Esophagus (tissue), 2 donors: ENCODE measurements at regions not wholly inside any gene's neighbourhood (a gene's known extent, or its start where the extent isn't known, plus 50 kb on each side); places are given as distances from the start of the nearest gene placed in this dataset.

Source experiments
- H3K27ac ChIP-seq, 2 donors: one replicate each; pipeline ENCODE4 v1.5.1; 2013; ENCODE audit warnings: low read depth in 2 of 2, mild to moderate bottlenecking in 2 of 2, inconsistent platforms in 1 of 2, low read length in 1 of 2, moderate library complexity in 1 of 2
- H3K27me3 ChIP-seq, 2 donors: one replicate each; pipeline ENCODE4 v1.6.1; 2013; ENCODE audit warnings: low read length in 2 of 2, control low read depth in 1 of 2, mild to moderate bottlenecking in 1 of 2; ENCODE audit not compliant: insufficient read depth in 2 of 2, control insufficient read depth in 1 of 2
- H3K36me3 ChIP-seq, 2 donors: one replicate each; pipeline ENCODE4 v1.6.1; 2013; ENCODE audit warnings: low read length in 1 of 2; ENCODE audit not compliant: control insufficient read depth in 2 of 2, insufficient read depth in 2 of 2
- H3K4me1 ChIP-seq, 2 donors: one replicate each; pipeline ENCODE4 v1.6.1; 2013; ENCODE audit warnings: low read length in 1 of 2; ENCODE audit not compliant: control insufficient read depth in 2 of 2, insufficient read depth in 2 of 2
- H3K4me3 ChIP-seq, 2 donors: one replicate each; pipeline ENCODE4 v1.5.1; 2013; ENCODE audit warnings: low read length in 2 of 2, mild to moderate bottlenecking in 2 of 2, low read depth in 1 of 2, moderate library complexity in 1 of 2
- H3K9me3 ChIP-seq, 2 donors: one replicate each; pipeline ENCODE4 v1.6.1; 2013; ENCODE audit warnings: mild to moderate bottlenecking in 2 of 2, low read depth in 1 of 2, low read length in 1 of 2, moderate library complexity in 1 of 2; ENCODE audit not compliant: control insufficient read depth in 2 of 2, insufficient read depth in 1 of 2
- WGBS, 2 donors: extraction: QIAGEN DNeasy Blood & Tissue Kit; methylation state at CpG; one replicate each; pipeline ENCODE4 v1.1.7; 2013; 5-methylcytosine and 5-hydroxymethylcytosine counted together
- donor health status: healthy with polysubstance abuse.
- donor health status: Bipolar disorder and iron deficiency.

- 91 to 92% methylated on average over 1 of the region's 1 CpG for WGBS, 2 donors
- H3K27me3 ChIP-seq, result no peaks in the 10 kb centered on the region
- H3K9me3 ChIP-seq, result no peaks in the 10 kb centered on the region
- H3K4me1 ChIP-seq, result no peaks in the 10 kb centered on the region
- H3K27ac ChIP-seq, result no peak overlapping the region
- no peak overlapping the region for H3K4me3 ChIP-seq
- no peaks in the 10 kb centered on the region for H3K36me3 ChIP-seq
These were observed 465.5 kb upstream of the ACTBL2 start for GRCh38 chr5:57948091-57948490.

- 81 to 86% methylated on average over 5 of the region's 5 CpGs for WGBS, 2 donors
- Histone ChIP-seq H3K4me1 (no peaks in the 10 kb centered on the region), H3K36me3 (no peaks in the 10 kb centered on the region), H3K27ac (no peak overlapping the region), H3K4me3 (no peak overlapping the region), H3K9me3 (no peaks in the 10 kb centered on the region), H3K27me3 (no peaks in the 10 kb centered on the region)
These were observed 464.6 kb upstream of the ACTBL2 start for GRCh38 chr5:57947181-57947580.

- no peaks in the 10 kb centered on the region for H3K27me3 ChIP-seq
- no peak overlapping the region for H3K27ac ChIP-seq
- H3K36me3 ChIP-seq, result no peaks in the 10 kb centered on the region
- WGBS, 2 donors, result 85 to 90% methylated on average over 3 of the region's 3 CpGs
- no peaks in the 10 kb centered on the region for H3K4me1 ChIP-seq
- H3K4me3 ChIP-seq, result no peak overlapping the region
- H3K9me3 ChIP-seq, result no peaks in the 10 kb centered on the region
These were observed 458.3 kb upstream of the ACTBL2 start for GRCh38 chr5:57940879-57941278.

- no peaks in the 10 kb centered on the region for H3K9me3 ChIP-seq
- H3K27ac ChIP-seq, result no peak overlapping the region
- no peak overlapping the region for H3K4me3 ChIP-seq
- H3K27me3 ChIP-seq, result no peaks in the 10 kb centered on the region
- no peaks in the 10 kb centered on the region for H3K4me1 ChIP-seq
- WGBS, 2 donors, result 90 to 94% methylated on average over 3 of the region's 3 CpGs
- H3K36me3 ChIP-seq, result no peaks in the 10 kb centered on the region
These were observed 457.6 kb upstream of the ACTBL2 start for GRCh38 chr5:57940236-57940635.

- Histone ChIP-seq H3K4me1 (no peaks in the 10 kb centered on the region), H3K4me3 (no peak overlapping the region)
- WGBS, 2 donors, result 53 to 55% methylated on average over 3 of the region's 3 CpGs
These were observed 457.2 kb upstream of the ACTBL2 start for GRCh38 chr5:57939771-57940170.

GRCh38 chr5:57939335-57939734, 456.7 kb upstream of the ACTBL2 start:
- Histone ChIP-seq H3K4me3 (no peak overlapping the region), H3K36me3 (no peaks in the 10 kb centered on the region), H3K4me1 (no peaks in the 10 kb centered on the region), H3K27ac (no peak overlapping the region), H3K27me3 (no peaks in the 10 kb centered on the region), H3K9me3 (no peaks in the 10 kb centered on the region)

More at GRCh38 chr5:57939771-57940170, 457.2 kb upstream of the ACTBL2 start:
- Histone ChIP-seq H3K9me3 (no peaks in the 10 kb centered on the region), H3K27me3 (no peaks in the 10 kb centered on the region), H3K36me3 (no peaks in the 10 kb centered on the region), H3K27ac (no peak overlapping the region)

- H3K4me1 ChIP-seq, result no peaks in the 10 kb centered on the region
- H3K4me3 ChIP-seq, result no peak overlapping the region
- no peaks in the 10 kb centered on the region for H3K36me3 ChIP-seq
- H3K27me3 ChIP-seq, result no peaks in the 10 kb centered on the region
- H3K9me3 ChIP-seq, result no peaks in the 10 kb centered on the region
- no peak overlapping the region for H3K27ac ChIP-seq
These were observed 455.6 kb upstream of the ACTBL2 start for GRCh38 chr5:57938174-57938557.

GRCh38 chr5:57937501-57938173, 455.0 kb upstream of the ACTBL2 start:
- H3K9me3 ChIP-seq, result no peaks in the 10 kb centered on the region
- no peaks in the 10 kb centered on the region for H3K27me3 ChIP-seq
- WGBS, 2 donors, result 87 to 89% methylated on average over 4 of the region's 4 CpGs

GRCh38 chr5:57937025-57937424, 454.4 kb upstream of the ACTBL2 start:
- WGBS, 2 donors, result 71 to 73% methylated on average over 3 of the region's 3 CpGs
- Histone ChIP-seq H3K4me3 (no peak overlapping the region), H3K4me1 (no peaks in the 10 kb centered on the region), H3K9me3 (no peaks in the 10 kb centered on the region), H3K27ac (no peak overlapping the region), H3K27me3 (no peaks in the 10 kb centered on the region), H3K36me3 (no peaks in the 10 kb centered on the region)

More at GRCh38 chr5:57937501-57938173, 455.0 kb upstream of the ACTBL2 start:
- no peaks in the 10 kb centered on the region for H3K36me3 ChIP-seq
- H3K4me1 ChIP-seq, result no peaks in the 10 kb centered on the region
- no peak overlapping the region for H3K27ac ChIP-seq
- no peak overlapping the region for H3K4me3 ChIP-seq

- Histone ChIP-seq H3K27ac (no peak overlapping the region), H3K4me1 (no peaks in the 10 kb centered on the region), H3K36me3 (no peaks in the 10 kb centered on the region), H3K27me3 (no peaks in the 10 kb centered on the region), H3K9me3 (no peaks in the 10 kb centered on the region), H3K4me3 (no peak overlapping the region)
- WGBS, 2 donors, result 56 to 75% methylated on average over 3 of the region's 3 CpGs
These were observed 450.1 kb upstream of the ACTBL2 start for GRCh38 chr5:57932761-57933160.
